Liver (tissue), 8 donors: ENCODE measurements at regions not wholly inside any gene's neighbourhood (a gene's known extent, or its start where the extent isn't known, plus 50 kb on each side); places are given as distances from the start of the nearest gene placed in this dataset.

ENCODE experiments used
- DNase-seq: peaks from one replicate; pipeline ENCODE4 v3.0.0-alpha.2; 2017; ENCODE audit warnings: low spot score
- H3K27ac ChIP-seq, 2 donors: one replicate each; pipeline ENCODE4 v1.7.0; 2013; ENCODE audit warnings: inconsistent platforms in 2 of 2, low read length in 2 of 2, control low read depth in 1 of 2, low read depth in 1 of 2, mild to moderate bottlenecking in 1 of 2
- H3K27me3 ChIP-seq, 4 donors: one replicate each; pipeline versions ENCODE4 v1.6.1 to v1.7.0; 2013; ENCODE audit warnings: low read length in 3 of 4, inconsistent platforms in 1 of 4, mild to moderate bottlenecking in 1 of 4, moderate library complexity in 1 of 4; ENCODE audit not compliant: control insufficient read depth in 4 of 4, insufficient read depth in 4 of 4
- H3K36me3 ChIP-seq, 4 donors: one replicate each; pipeline versions ENCODE4 v1.6.1 to v1.7.0; 2013; ENCODE audit warnings: low read length in 3 of 4, mild to moderate bottlenecking in 3 of 4, low read depth in 1 of 4, moderate library complexity in 1 of 4; ENCODE audit not compliant: control insufficient read depth in 4 of 4, insufficient read depth in 3 of 4
- H3K4me1 ChIP-seq, 4 donors: one replicate each; pipeline versions ENCODE4 v1.6.1 to v1.7.0; 2013; ENCODE audit warnings: low read length in 3 of 4, mild to moderate bottlenecking in 3 of 4, moderate library complexity in 1 of 4; ENCODE audit not compliant: control insufficient read depth in 4 of 4, insufficient read depth in 4 of 4
- H3K4me3 ChIP-seq, 3 donors: one replicate each; pipeline versions ENCODE4 v1.6.1 to v1.7.0; 2013; ENCODE audit warnings: low read length in 3 of 3, control low read depth in 1 of 3, low read depth in 1 of 3, mild to moderate bottlenecking in 1 of 3
- H3K9ac ChIP-seq, 2 donors: one replicate each; pipeline ENCODE4 v1.7.0; 2013; ENCODE audit warnings: low read length in 2 of 2, mild to moderate bottlenecking in 2 of 2, moderate library complexity in 2 of 2, control low read depth in 1 of 2, low read depth in 1 of 2
- H3K9me3 ChIP-seq, 4 donors: one replicate each; pipeline versions ENCODE4 v1.6.1 to v1.7.0; 2013; ENCODE audit warnings: low read length in 3 of 4; ENCODE audit not compliant: control insufficient read depth in 4 of 4
- ATF3 ChIP-seq: IDR thresholded peaks from 2 replicates; pipeline ENCODE4 v1.6.1; 2016; ENCODE audit warnings: antibody characterized with exemption
- CTCF ChIP-seq: fragments of 150-350 bp; IDR thresholded peaks from 2 replicates; pipeline ENCODE4 v1.5.1; 2017; ENCODE audit warnings: improper control_type of control experiment, low read depth, low read length; ENCODE audit not compliant: missing input control
- EGR1 ChIP-seq, 2 donors: IDR thresholded peaks; 2 replicates each; pipeline ENCODE4 v1.6.1; 2016 to 2018; ENCODE audit warnings: antibody characterized with exemption in 2 of 2, low read depth in 2 of 2
- FOXA1 ChIP-seq: IDR thresholded peaks from 2 replicates; pipeline ENCODE4 v1.6.1; 2016; ENCODE audit warnings: antibody characterized with exemption
- FOXA2 ChIP-seq: IDR thresholded peaks from 2 replicates; pipeline ENCODE4 v1.6.1; 2016; ENCODE audit warnings: antibody characterized with exemption
- GABPA ChIP-seq, 2 donors: IDR thresholded peaks in 1 of 2; conservative IDR thresholded peaks in 1 of 2; 2 replicates each; pipeline ENCODE4 v1.6.1; 2016; ENCODE audit warnings: antibody characterized with exemption in 2 of 2, mild to moderate bottlenecking in 1 of 2, moderate library complexity in 1 of 2
- HNF4A ChIP-seq, 2 donors: conservative IDR thresholded peaks; 2 replicates each; pipeline ENCODE4 v1.6.1; 2016; ENCODE audit warnings: antibody characterized with exemption in 2 of 2, mild to moderate bottlenecking in 2 of 2
- HNF4G ChIP-seq: IDR thresholded peaks from 2 replicates; pipeline ENCODE4 v1.6.1; 2016; ENCODE audit warnings: antibody characterized with exemption
- JUND ChIP-seq, 2 donors: IDR thresholded peaks; 2 replicates each; pipeline ENCODE4 v1.6.1; 2016; ENCODE audit warnings: antibody characterized with exemption in 2 of 2
- MAX ChIP-seq: IDR thresholded peaks from 2 replicates; pipeline ENCODE4 v1.6.1; 2016; ENCODE audit warnings: antibody characterized with exemption
- NR2F2 ChIP-seq: IDR thresholded peaks from 2 replicates; pipeline ENCODE4 v1.6.1; 2016; ENCODE audit warnings: antibody characterized with exemption
- RAD21 ChIP-seq, 2 donors: IDR thresholded peaks; 2 replicates each; pipeline ENCODE4 v1.6.1; 2016; ENCODE audit warnings: antibody characterized with exemption in 2 of 2, mild to moderate bottlenecking in 2 of 2
- REST ChIP-seq: IDR thresholded peaks from 2 replicates; pipeline ENCODE4 v1.6.1; 2016; ENCODE audit warnings: antibody characterized with exemption, mild to moderate bottlenecking
- RXRA ChIP-seq, 2 donors: IDR thresholded peaks; 2 replicates each; pipeline ENCODE4 v1.6.1; 2017 to 2018; ENCODE audit warnings: antibody characterized with exemption in 2 of 2, mild to moderate bottlenecking in 1 of 2
- SP1 ChIP-seq: IDR thresholded peaks from 2 replicates; pipeline ENCODE4 v1.6.1; 2018; ENCODE audit warnings: antibody characterized with exemption, mild to moderate bottlenecking
- YY1 ChIP-seq: IDR thresholded peaks from 2 replicates; pipeline ENCODE4 v1.6.1; 2016; ENCODE audit warnings: antibody characterized with exemption, mild to moderate bottlenecking
- ZBTB33 ChIP-seq: IDR thresholded peaks from 2 replicates; pipeline ENCODE4 v1.6.1; 2016; ENCODE audit warnings: antibody characterized with exemption
- WGBS: extraction: QIAGEN DNeasy Blood & Tissue Kit; methylation state at CpG from one replicate; pipeline ENCODE4 v1.1.7; 2013; 5-methylcytosine and 5-hydroxymethylcytosine counted together
- donor health status: healthy.
- donor health status: healthy.
- donor health status: healthy.
- donor health status: healthy.
- donor health status: healthy.

- Histone ChIP-seq H3K9me3 (no peaks in the 10 kb centered on the region), H3K27ac (no peak overlapping the region), H3K9ac (no peak overlapping the region), H3K36me3 (no peaks in the 10 kb centered on the region), H3K4me3 (no peak overlapping the region), H3K27me3 (peaks cover 0 to 2% (median 0%) of the 10 kb centered on the region in 4 donors), H3K4me1 (no peaks in the 10 kb centered on the region)
- 77% methylated on average over 9 of the region's 9 CpGs for WGBS
- TF ChIP-seq JUND (IDR thresholded peaks at IDR 0.05) (no peak), CTCF (no peak), RAD21 (IDR thresholded peaks at IDR 0.05) (no peak), MAX (no peak), SP1 (no peak), NR2F2 (no peak), EGR1 (IDR thresholded peaks at IDR 0.05; ENCODE audit: low read depth in 2 of 2) (no peak), RXRA (IDR thresholded peaks at IDR 0.05) (no peak), ZBTB33 (no peak), HNF4G (no peak), FOXA1 (no peak), REST (no peak), GABPA (IDR thresholded peaks at IDR 0.05 in 1 of 2, conservative IDR thresholded peaks at IDR 0.05 in 1 of 2) (no peak), HNF4A (conservative IDR thresholded peaks at IDR 0.05) (no peak), ATF3 (no peak), YY1 (no peak), FOXA2 (no peak)
- DNase-seq: no peak
These were observed 431.8 kb downstream of the PREX1 start for GRCh38 chr20:48395816-48396546.
